ENCODE measurements at regions not wholly inside any gene's neighbourhood (a gene's known extent, or its start where the extent isn't known, plus 50 kb on each side); places are given as distances from the start of the nearest gene placed in this dataset.
"Not testable (repeated sequence)": the region's sequence is repeated elsewhere in the genome, so short reads cannot be mapped to it uniquely, and the experiment has no call there.

GRCh38 chr2:217588266-217588665 is 414.5 kb downstream of the TNS1 start:
- no peak for TF ChIP-seq CTCF (IDR thresholded peaks at IDR 0.05; ENCODE audit: low read length, missing control alignments)
- DNase-seq (ENCODE audit: low read depth) = no peak
- H3K4me3 ChIP-seq (replicated peaks; ENCODE audit: low read depth, low read length) = no peak overlapping the region

- no peak for DNase-seq (ENCODE audit: low read depth)
- TF ChIP-seq CTCF (IDR thresholded peaks at IDR 0.05; ENCODE audit: low read length, missing control alignments) = no peak
- no peak overlapping the region for H3K4me3 ChIP-seq (replicated peaks; ENCODE audit: low read depth, low read length)
These were observed 417.4 kb downstream of the TNS1 start for GRCh38 chr2:217585362-217585761.

DNA sequence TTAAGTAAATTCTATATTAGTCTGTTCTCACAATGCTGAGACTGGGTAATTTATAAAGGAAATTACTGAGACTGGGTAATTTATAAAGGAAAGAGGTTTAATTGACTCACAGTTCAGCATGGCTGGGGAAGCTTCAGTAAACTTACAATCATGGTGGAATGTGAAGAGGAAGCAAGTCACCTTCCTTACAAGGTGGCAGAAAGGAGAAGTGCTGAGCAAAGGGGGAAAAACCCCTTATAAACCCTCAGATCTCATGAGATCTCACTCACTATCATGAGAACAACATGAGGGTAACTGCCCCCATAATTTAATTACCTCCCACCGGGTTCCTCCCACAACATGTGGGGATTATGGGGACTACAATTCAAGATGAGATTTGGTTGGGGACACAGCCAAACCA is 422.4 kb downstream of the TNS1 start:
- not testable (repeated sequence) for DNase-seq (ENCODE audit: low read depth); H3K4me3 ChIP-seq (replicated peaks; ENCODE audit: low read depth, low read length)

- TF ChIP-seq CTCF (IDR thresholded peaks at IDR 0.05; ENCODE audit: low read length, missing control alignments) = no peak
- H3K4me3 ChIP-seq (replicated peaks; ENCODE audit: low read depth, low read length) = no peak overlapping the region
- DNase-seq (ENCODE audit: low read depth) = peak; percentile 8
These were observed 429.2 kb downstream of the TNS1 start for GRCh38 chr2:217573571-217573970.

- TF ChIP-seq CTCF (IDR thresholded peaks at IDR 0.05; ENCODE audit: low read length, missing control alignments) = no peak
- DNase-seq (ENCODE audit: low read depth) = no peak
- H3K4me3 ChIP-seq (replicated peaks; ENCODE audit: low read depth, low read length) = no peak overlapping the region
These were observed 432.4 kb downstream of the TNS1 start for GRCh38 chr2:217570394-217570793.

- no peak for DNase-seq (ENCODE audit: low read depth)
- no peak for TF ChIP-seq CTCF (IDR thresholded peaks at IDR 0.05; ENCODE audit: low read length, missing control alignments)
- H3K4me3 ChIP-seq (replicated peaks; ENCODE audit: low read depth, low read length) = no peak overlapping the region
These were observed 434.4 kb downstream of the TNS1 start for GRCh38 chr2:217568289-217568971.

GRCh38 chr2:217563565-217563964 is 439.2 kb downstream of the TNS1 start:
- DNase-seq (ENCODE audit: low read depth) = no peak
- no peak for TF ChIP-seq CTCF (IDR thresholded peaks at IDR 0.05; ENCODE audit: low read length, missing control alignments)
- no peak overlapping the region for H3K4me3 ChIP-seq (replicated peaks; ENCODE audit: low read depth, low read length)

All from fibroblast of pulmonary artery (primary cell).